HCT116 (cell line): ENCODE measurements at regions not wholly inside any gene's neighbourhood (a gene's known extent, or its start where the extent isn't known, plus 50 kb on each side); places are given as distances from the start of the nearest gene placed in this dataset.

Experiments used
- CEBPB ChIP-seq: IDR thresholded peaks from 2 replicates; pipeline ENCODE4 v1.6.1; 2012; ENCODE audit warnings: low read depth
- CTCF ChIP-seq, 3 experiments: fragments of 200-600 bp in 1 of 3; sonication (generic) in 1 of 3; IDR thresholded peaks in 2 of 3; conservative IDR thresholded peaks in 1 of 3; 2 replicates each; pipeline ENCODE4 v1.5.1; 2012 to 2017; ENCODE audit warnings: low read depth in 2 of 3, low read length in 2 of 3, antibody characterized with exemption in 1 of 3, borderline replicate concordance in 1 of 3, control low read depth in 1 of 3, mild to moderate bottlenecking in 1 of 3, mixed read lengths in 1 of 3, mixed run types in 1 of 3, moderate library complexity in 1 of 3; ENCODE audit not compliant: insufficient read depth in 1 of 3
- EGR1 ChIP-seq: IDR thresholded peaks from 2 replicates; pipeline ENCODE4 v1.6.1; 2012; ENCODE audit warnings: low read depth
- EZH2 ChIP-seq: fragments of 200-600 bp; sonication (generic); IDR thresholded peaks from 2 replicates; pipeline ENCODE4 v1.6.1; 2017; ENCODE audit warnings: antibody characterized with exemption, mixed run types
- EZH2phosphoT487 ChIP-seq: fragments of 200-600 bp; IDR thresholded peaks from 2 replicates; pipeline ENCODE4 v1.6.1; 2018; ENCODE audit warnings: antibody characterized with exemption, borderline replicate concordance
- JUND ChIP-seq: IDR thresholded peaks from 2 replicates; pipeline ENCODE4 v1.6.1; 2012
- POLR2A ChIP-seq: IDR thresholded peaks from 2 replicates; pipeline ENCODE4 v1.7.0; 2011; ENCODE audit warnings: borderline replicate concordance; ENCODE audit not compliant: insufficient read depth, insufficient read length; ENCODE audit errors: extremely low read depth
- SIN3A ChIP-seq: IDR thresholded peaks from 2 replicates; pipeline ENCODE4 v1.6.1; 2012; ENCODE audit warnings: low read depth
- SP1 ChIP-seq: IDR thresholded peaks from 2 replicates; pipeline ENCODE4 v1.6.1; 2012; ENCODE audit warnings: low read depth
- YY1 ChIP-seq: IDR thresholded peaks from 2 replicates; pipeline ENCODE4 v1.6.1; 2011; ENCODE audit warnings: low read length, low read depth, moderate library complexity, mild to moderate bottlenecking; ENCODE audit not compliant: insufficient replicate concordance; ENCODE audit errors: extremely low read depth
- ZNF274 ChIP-seq: fragments of 200-500 bp; sonication (Bioruptor generic); IDR thresholded peaks from 2 replicates; pipeline ENCODE4 v1.6.1; 2014; ENCODE audit warnings: mild to moderate bottlenecking, low read depth, low read length, inconsistent platforms

- TF ChIP-seq SP1: no peak
- TF ChIP-seq EGR1: no peak
- TF ChIP-seq ZNF274: no peak
- TF ChIP-seq POLR2A: no peak
- no peak for TF ChIP-seq JUND
- no peak for TF ChIP-seq YY1
- TF ChIP-seq CTCF (IDR thresholded peaks at IDR 0.05 in 2 of 3, conservative IDR thresholded peaks at IDR 0.05 in 1 of 3; ENCODE audit: borderline replicate concordance in 1 of 3, insufficient read depth in 1 of 3, low read depth in 2 of 3, low read length in 2 of 3): no peak
- no peak for TF ChIP-seq CEBPB
- no peak for TF ChIP-seq SIN3A
- no peak for TF ChIP-seq EZH2phosphoT487
- no peak for TF ChIP-seq EZH2
These were observed 948.4 kb downstream of the SORCS1 start for GRCh38 chr10:106216085-106216484.
